GM19455 (cell line): ENCODE measurements at regions not wholly inside any gene's neighbourhood (a gene's known extent, or its start where the extent isn't known, plus 50 kb on each side); places are given as distances from the start of the nearest gene placed in this dataset.

Experiments
- ATAC-seq: cut with Tn5 transposase; IDR thresholded peaks from one replicate; pipeline ENCODE4 v1.9.1; 2021; ENCODE audit not compliant: unreplicated experiment

GRCh38 chr3:154486949-154487348 lies 57.0 kb upstream of the GPR149 start:
- ATAC-seq = no peak

GRCh38 chr3:154482507-154482906 lies 52.5 kb upstream of the GPR149 start:
- ATAC-seq = no peak

GRCh38 chr3:154480033-154480432 lies 50.0 kb upstream of the GPR149 start:
- ATAC-seq = no peak
